Neural progenitor cell (in vitro differentiated cells): ENCODE measurements at regions not wholly inside any gene's neighbourhood (a gene's known extent, or its start where the extent isn't known, plus 50 kb on each side); places are given as distances from the start of the nearest gene placed in this dataset.

ENCODE experiments used
- EZH2 ChIP-seq: fragments of 200-600 bp; sonication (generic); IDR thresholded peaks from 2 replicates; pipeline ENCODE4 v1.6.1; 2017; ENCODE audit warnings: antibody characterized with exemption, mild to moderate bottlenecking, moderate library complexity
- TF ChIP-seq, protein P1 (sequence below): fragments of 200-600 bp; sonication (generic); IDR thresholded peaks from 2 replicates; pipeline ENCODE4 v1.5.1; 2017; ENCODE audit warnings: antibody characterized with exemption, mild to moderate bottlenecking

DNA sequence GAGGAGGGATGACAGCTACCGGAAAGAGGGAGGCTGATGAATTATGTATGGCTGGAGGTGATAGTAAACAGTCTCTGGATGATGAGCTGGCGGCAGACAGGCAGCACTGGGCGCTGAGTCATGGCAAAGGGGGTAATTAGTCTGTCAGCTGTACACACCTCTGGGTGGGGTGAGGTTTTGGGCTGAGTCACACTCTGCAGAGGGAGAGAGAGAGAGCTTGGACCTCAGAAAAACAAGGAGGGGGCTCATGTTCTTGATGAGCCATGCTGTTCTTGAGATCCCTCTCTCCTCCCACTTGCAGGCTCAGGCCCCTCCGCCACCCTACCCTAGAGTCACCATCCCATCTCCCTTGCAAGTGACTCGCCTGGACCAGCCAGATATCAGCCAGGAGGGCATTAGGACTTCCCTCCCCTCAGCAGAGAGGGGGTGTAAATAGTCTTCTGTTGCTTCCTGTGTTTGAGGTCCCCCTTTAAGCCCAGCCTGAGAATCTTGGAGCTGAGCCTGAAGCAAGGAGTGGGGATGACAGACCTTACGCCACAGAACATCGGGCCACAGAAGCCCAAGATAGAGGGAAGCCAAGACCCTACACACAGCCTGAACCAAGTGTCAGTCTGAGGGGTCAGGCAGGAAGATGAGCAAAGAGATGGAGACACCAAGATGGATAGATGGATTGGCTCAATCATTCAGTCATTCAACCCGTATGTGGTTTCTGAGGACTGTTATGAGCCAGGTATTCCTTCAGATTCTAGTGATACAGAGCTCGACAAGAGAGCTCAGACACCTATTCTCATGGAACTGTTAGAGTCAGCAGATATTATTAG lies 383.2 kb upstream of the CCL2 start:
- TF ChIP-seq EZH2: no peak
- TF ChIP-seq, protein P1, sequence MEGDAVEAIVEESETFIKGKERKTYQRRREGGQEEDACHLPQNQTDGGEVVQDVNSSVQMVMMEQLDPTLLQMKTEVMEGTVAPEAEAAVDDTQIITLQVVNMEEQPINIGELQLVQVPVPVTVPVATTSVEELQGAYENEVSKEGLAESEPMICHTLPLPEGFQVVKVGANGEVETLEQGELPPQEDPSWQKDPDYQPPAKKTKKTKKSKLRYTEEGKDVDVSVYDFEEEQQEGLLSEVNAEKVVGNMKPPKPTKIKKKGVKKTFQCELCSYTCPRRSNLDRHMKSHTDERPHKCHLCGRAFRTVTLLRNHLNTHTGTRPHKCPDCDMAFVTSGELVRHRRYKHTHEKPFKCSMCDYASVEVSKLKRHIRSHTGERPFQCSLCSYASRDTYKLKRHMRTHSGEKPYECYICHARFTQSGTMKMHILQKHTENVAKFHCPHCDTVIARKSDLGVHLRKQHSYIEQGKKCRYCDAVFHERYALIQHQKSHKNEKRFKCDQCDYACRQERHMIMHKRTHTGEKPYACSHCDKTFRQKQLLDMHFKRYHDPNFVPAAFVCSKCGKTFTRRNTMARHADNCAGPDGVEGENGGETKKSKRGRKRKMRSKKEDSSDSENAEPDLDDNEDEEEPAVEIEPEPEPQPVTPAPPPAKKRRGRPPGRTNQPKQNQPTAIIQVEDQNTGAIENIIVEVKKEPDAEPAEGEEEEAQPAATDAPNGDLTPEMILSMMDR: no peak
